ENCODE measurements at regions not wholly inside any gene's neighbourhood (a gene's known extent, or its start where the extent isn't known, plus 50 kb on each side); places are given as distances from the start of the nearest gene placed in this dataset.

DNA sequence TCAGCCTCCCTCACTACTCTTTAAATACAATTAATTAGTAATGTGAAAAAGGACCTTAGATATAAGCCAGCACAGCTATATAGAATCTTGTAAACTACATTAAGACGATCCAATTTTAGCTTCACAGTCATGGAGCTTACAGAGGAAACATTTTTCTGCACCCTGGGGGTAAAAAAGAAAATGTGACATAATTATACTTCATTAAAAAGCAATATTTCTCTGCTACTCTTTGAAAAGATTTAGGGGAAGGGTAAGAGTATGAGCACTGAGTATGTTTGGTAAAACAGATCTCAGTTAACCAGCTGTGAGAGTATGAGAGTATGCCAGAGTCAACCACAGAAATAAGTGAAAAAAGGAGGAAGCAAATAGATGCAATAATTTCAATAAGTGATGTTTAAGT lies 1415.9 kb downstream of the PLA2G4A start:
- TF ChIP-seq EZH2 (IDR thresholded peaks at IDR 0.05; ENCODE audit: insufficient read depth, poor library complexity, severe bottlenecking) (no peak), EZH2phosphoT487 (IDR thresholded peaks at IDR 0.05; ENCODE audit: insufficient read depth, low read depth) (no peak)
- in situ Hi-C loops (cut with MboI): no loop called here
- WGBS, 2 experiments (ENCODE audit: low coverage in 1 of 2, low lambda C conversion rate in 2 of 2, missing lambda C conversion rate in 2 of 2): 11 to 14% methylated on average over 1 of the region's 1 CpG

DNA sequence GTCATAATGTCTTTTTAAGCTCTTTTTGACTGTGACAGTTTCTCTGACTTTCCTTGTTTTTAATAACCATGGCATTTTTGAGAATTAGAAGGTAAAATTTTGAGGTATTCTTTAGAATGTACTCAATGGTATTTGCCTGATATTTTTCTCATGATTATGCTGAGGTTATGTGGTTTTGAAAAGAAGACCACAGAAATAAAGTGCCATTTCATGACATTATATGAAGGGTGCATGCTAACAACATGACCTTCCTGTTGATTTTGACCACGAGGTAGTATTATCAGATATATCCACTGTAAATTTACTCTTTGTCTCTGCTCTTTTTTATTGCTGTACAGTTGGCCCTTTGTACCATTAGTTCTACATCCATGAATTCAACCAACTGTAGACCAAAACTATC lies 1418.5 kb downstream of the PLA2G4A start:
- no peaks in the 10 kb centered on the region for H4K20me1 ChIP-seq (ENCODE audit: insufficient read depth)
- no peaks in the 10 kb centered on the region for H3K9me3 ChIP-seq (ENCODE audit: low read depth)
- no peak for DNase-seq
- no peak overlapping the region for H3K4me2 ChIP-seq (ENCODE audit: unreplicated experiment)
- no peak overlapping the region for H3K9ac ChIP-seq
- no peaks in the 10 kb centered on the region for H3F3A ChIP-seq (ENCODE audit: insufficient read depth)
- H3K79me2 ChIP-seq (ENCODE audit: insufficient read depth): no peaks in the 10 kb centered on the region
- H3K27me3 ChIP-seq (replicated peaks; ENCODE audit: insufficient read depth): no peaks in the 10 kb centered on the region
- H2AFZ ChIP-seq: no peak overlapping the region
- 0 to 5% methylated on average over 1 of the region's 1 CpG for WGBS, 2 experiments (ENCODE audit: low coverage in 1 of 2, low lambda C conversion rate in 2 of 2, missing lambda C conversion rate in 2 of 2)
- TF ChIP-seq EZH2phosphoT487 (IDR thresholded peaks at IDR 0.05; ENCODE audit: insufficient read depth, low read depth) (no peak), EZH2 (IDR thresholded peaks at IDR 0.05; ENCODE audit: insufficient read depth, poor library complexity, severe bottlenecking) (no peak)
- no peak overlapping the region for H3K4me3 ChIP-seq
- H3K9me2 ChIP-seq (ENCODE audit: insufficient read depth): no peaks in the 10 kb centered on the region
- H3K4me1 ChIP-seq (ENCODE audit: insufficient read depth): no peaks in the 10 kb centered on the region
- in situ Hi-C loops (cut with MboI): no loop called here
- H3K36me3 ChIP-seq (ENCODE audit: low read depth): no peaks in the 10 kb centered on the region
- no peak overlapping the region for H3K27ac ChIP-seq

More for the DNA sequence above, 1415.9 kb downstream of the PLA2G4A start:
- no peaks in the 10 kb centered on the region for H3K79me2 ChIP-seq (ENCODE audit: insufficient read depth)
- H3K27ac ChIP-seq: no peak overlapping the region
- no peak overlapping the region for H3K4me2 ChIP-seq (ENCODE audit: unreplicated experiment)
- no peaks in the 10 kb centered on the region for H3K9me2 ChIP-seq (ENCODE audit: insufficient read depth)
- no peak for DNase-seq
- H3K9ac ChIP-seq: no peak overlapping the region
- H4K20me1 ChIP-seq (ENCODE audit: insufficient read depth): no peaks in the 10 kb centered on the region
- no peaks in the 10 kb centered on the region for H3K36me3 ChIP-seq (ENCODE audit: low read depth)
- H2AFZ ChIP-seq: no peak overlapping the region
- no peaks in the 10 kb centered on the region for H3K4me1 ChIP-seq (ENCODE audit: insufficient read depth)
- H3K27me3 ChIP-seq (replicated peaks; ENCODE audit: insufficient read depth): no peaks in the 10 kb centered on the region
- no peaks in the 10 kb centered on the region for H3F3A ChIP-seq (ENCODE audit: insufficient read depth)
- no peaks in the 10 kb centered on the region for H3K9me3 ChIP-seq (ENCODE audit: low read depth)
- H3K4me3 ChIP-seq: no peak overlapping the region

DNA sequence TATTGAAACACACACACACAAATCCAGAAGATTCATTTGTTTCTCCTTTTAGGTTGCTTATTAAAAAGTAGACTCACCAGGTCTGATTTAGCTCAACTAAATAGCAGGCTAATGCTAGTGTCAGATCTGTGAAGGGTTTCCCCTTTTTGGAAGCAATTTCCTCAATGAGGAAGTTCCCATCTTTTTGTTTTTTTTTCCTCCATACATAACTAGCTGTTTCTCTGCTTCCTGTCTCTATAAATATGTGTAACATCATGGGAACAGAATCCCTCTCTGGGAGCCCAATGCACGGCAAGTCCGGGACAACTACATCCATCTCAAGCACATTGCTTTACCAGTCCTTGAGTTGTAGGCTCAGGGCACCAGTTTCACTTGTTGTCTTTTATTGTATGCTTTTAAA lies 1421.1 kb downstream of the PLA2G4A start:
- TF ChIP-seq EZH2 (IDR thresholded peaks at IDR 0.05; ENCODE audit: insufficient read depth, poor library complexity, severe bottlenecking): no peak
- no peak for TF ChIP-seq EZH2phosphoT487 (IDR thresholded peaks at IDR 0.05; ENCODE audit: insufficient read depth, low read depth)
- WGBS, 2 experiments (ENCODE audit: low coverage in 1 of 2, low lambda C conversion rate in 2 of 2, missing lambda C conversion rate in 2 of 2): 5 to 38% methylated on average over 2 of the region's 2 CpGs
- no peaks in the 10 kb centered on the region for H3K79me2 ChIP-seq (ENCODE audit: insufficient read depth)

DNA sequence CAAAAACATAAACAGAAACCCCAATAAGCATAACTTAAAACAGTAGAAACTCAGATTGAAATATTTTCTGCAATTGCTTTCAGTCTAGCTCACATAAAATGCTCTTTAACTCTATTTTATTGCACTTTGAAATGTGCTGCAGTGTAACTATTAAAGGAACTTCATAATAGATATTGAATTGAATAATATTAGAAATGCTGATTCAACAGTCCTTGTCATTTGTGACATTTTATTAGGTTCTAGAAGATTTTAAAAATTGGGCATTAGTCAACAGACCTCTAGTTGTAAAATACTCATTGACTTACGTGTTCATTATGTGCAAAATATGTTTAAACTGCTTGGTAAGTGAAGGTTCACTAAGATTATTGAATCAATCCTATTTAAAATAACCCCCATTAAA lies 1422.3 kb downstream of the PLA2G4A start:
- Histone ChIP-seq H2AFZ (no peak overlapping the region), H3K4me1 (ENCODE audit: insufficient read depth) (no peaks in the 10 kb centered on the region), H3K27ac (no peak overlapping the region), H3K9me3 (ENCODE audit: low read depth) (no peaks in the 10 kb centered on the region), H3F3A (ENCODE audit: insufficient read depth) (no peaks in the 10 kb centered on the region), H3K36me3 (ENCODE audit: low read depth) (no peaks in the 10 kb centered on the region), H4K20me1 (ENCODE audit: insufficient read depth) (no peaks in the 10 kb centered on the region), H3K79me2 (ENCODE audit: insufficient read depth) (no peaks in the 10 kb centered on the region), H3K4me2 (ENCODE audit: unreplicated experiment) (no peak overlapping the region), H3K27me3 (replicated peaks; ENCODE audit: insufficient read depth) (no peaks in the 10 kb centered on the region), H3K9me2 (ENCODE audit: insufficient read depth) (no peaks in the 10 kb centered on the region), H3K9ac (no peak overlapping the region), H3K4me3 (no peak overlapping the region)
- DNase-seq: no peak
- TF ChIP-seq EZH2phosphoT487 (IDR thresholded peaks at IDR 0.05; ENCODE audit: insufficient read depth, low read depth): no peak
- no peak for TF ChIP-seq EZH2 (IDR thresholded peaks at IDR 0.05; ENCODE audit: insufficient read depth, poor library complexity, severe bottlenecking)
- WGBS, 2 experiments (ENCODE audit: low coverage in 1 of 2, low lambda C conversion rate in 2 of 2, missing lambda C conversion rate in 2 of 2): 2 to 13% methylated on average over 1 of the region's 1 CpG
- in situ Hi-C loops (cut with MboI): no loop called here

More for the DNA sequence above, 1421.1 kb downstream of the PLA2G4A start:
- Histone ChIP-seq H3K4me3 (no peak overlapping the region), H3K9ac (no peak overlapping the region), H3K4me1 (ENCODE audit: insufficient read depth) (no peaks in the 10 kb centered on the region), H4K20me1 (ENCODE audit: insufficient read depth) (no peaks in the 10 kb centered on the region), H3F3A (ENCODE audit: insufficient read depth) (no peaks in the 10 kb centered on the region), H3K9me2 (ENCODE audit: insufficient read depth) (no peaks in the 10 kb centered on the region), H3K9me3 (ENCODE audit: low read depth) (no peaks in the 10 kb centered on the region), H2AFZ (no peak overlapping the region), H3K36me3 (ENCODE audit: low read depth) (no peaks in the 10 kb centered on the region), H3K27ac (no peak overlapping the region), H3K27me3 (replicated peaks; ENCODE audit: insufficient read depth) (no peaks in the 10 kb centered on the region), H3K4me2 (ENCODE audit: unreplicated experiment) (no peak overlapping the region)
- in situ Hi-C loops (cut with MboI): no loop called here
- no peak for DNase-seq

DNA sequence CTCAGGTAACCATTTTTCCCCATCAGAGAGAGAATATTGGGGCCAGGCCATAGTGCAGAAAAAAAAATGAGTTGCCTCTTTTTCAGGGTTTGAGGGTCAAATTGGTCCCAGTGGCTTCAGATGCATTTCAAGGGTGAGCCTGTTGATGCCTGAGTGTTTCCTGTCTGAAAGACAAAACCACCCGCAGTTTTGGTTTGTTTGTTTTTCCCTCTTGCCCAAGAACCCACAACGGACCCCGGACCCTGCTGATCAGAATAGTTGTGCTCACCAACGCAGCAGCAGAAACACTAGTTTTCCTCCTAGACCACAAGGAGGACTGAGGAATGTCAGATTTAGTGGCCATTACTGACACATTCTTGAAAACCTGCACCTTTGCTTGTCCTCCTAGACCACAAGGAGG lies 1433.1 kb downstream of the PLA2G4A start:
- Histone ChIP-seq H3K79me2 (ENCODE audit: insufficient read depth) (no peaks in the 10 kb centered on the region), H3K27ac (no peak overlapping the region), H2AFZ (no peak overlapping the region), H3K27me3 (replicated peaks; ENCODE audit: insufficient read depth) (no peaks in the 10 kb centered on the region), H3F3A (ENCODE audit: insufficient read depth) (no peaks in the 10 kb centered on the region), H3K4me2 (ENCODE audit: unreplicated experiment) (no peak overlapping the region), H3K4me3 (no peak overlapping the region), H3K4me1 (ENCODE audit: insufficient read depth) (no peaks in the 10 kb centered on the region), H3K9ac (no peak overlapping the region), H3K9me2 (ENCODE audit: insufficient read depth) (no peaks in the 10 kb centered on the region), H4K20me1 (ENCODE audit: insufficient read depth) (no peaks in the 10 kb centered on the region), H3K36me3 (ENCODE audit: low read depth) (no peaks in the 10 kb centered on the region), H3K9me3 (ENCODE audit: low read depth) (no peaks in the 10 kb centered on the region)
- in situ Hi-C loops (cut with MboI): no loop called here
- TF ChIP-seq EZH2 (IDR thresholded peaks at IDR 0.05; ENCODE audit: insufficient read depth, poor library complexity, severe bottlenecking): no peak
- no peak for TF ChIP-seq EZH2phosphoT487 (IDR thresholded peaks at IDR 0.05; ENCODE audit: insufficient read depth, low read depth)
- 26 to 30% methylated on average over 4 of the region's 4 CpGs for whole genome bisulfite sequencing, 2 experiments (ENCODE audit: low coverage in 1 of 2, low lambda C conversion rate in 2 of 2, missing lambda C conversion rate in 2 of 2)
- no peak for DNase-seq
